ENCODE measurements at regions not wholly inside any gene's neighbourhood (a gene's known extent, or its start where the extent isn't known, plus 50 kb on each side); places are given as distances from the start of the nearest gene placed in this dataset.

DNA sequence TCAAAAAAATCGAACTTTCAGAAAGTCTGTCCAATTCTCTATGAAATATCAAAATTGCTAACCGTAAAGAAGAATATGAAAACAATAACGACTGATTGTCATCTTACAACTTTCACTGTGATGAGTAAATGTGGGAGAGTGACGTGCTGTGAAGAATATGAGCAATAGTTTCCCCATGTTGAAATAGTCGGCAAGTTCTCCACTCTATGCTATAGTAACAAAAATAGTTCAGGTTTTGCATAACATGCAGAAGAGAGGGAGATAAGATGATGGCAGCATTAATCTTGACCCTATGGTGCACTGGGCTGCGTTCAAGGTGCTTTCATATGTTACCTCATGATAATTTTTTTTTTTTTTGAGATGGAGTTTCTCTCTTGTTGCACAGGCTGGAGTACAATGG is 196.8 kb upstream of the CYRIA start:
- no peak for DNase-seq

DNA sequence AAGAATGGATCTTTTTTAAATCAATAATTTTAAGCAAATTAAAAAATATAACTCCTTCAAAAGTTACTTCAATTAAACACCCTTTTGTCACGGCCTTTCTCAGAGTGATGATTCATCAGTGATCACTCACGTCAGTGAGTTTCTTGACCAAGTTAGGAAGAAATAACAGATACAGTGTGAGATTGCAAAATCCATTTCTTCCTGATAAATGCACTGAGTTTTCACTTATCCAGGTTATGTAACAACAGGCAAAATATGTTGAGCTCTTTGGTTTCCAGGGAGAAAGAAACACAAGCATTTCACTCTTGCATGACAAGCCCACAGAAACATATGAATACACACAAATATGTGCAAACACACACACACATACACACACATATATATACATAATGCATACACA is 195.9 kb upstream of the CYRIA start:
- peak; percentile 1 for DNase-seq

GRCh38 chr2:16861111-16861510 is 195.5 kb upstream of the CYRIA start:
- no peak for DNase-seq

GRCh38 chr2:16860627-16861026 is 195.0 kb upstream of the CYRIA start:
- DNase-seq = no peak

DNA sequence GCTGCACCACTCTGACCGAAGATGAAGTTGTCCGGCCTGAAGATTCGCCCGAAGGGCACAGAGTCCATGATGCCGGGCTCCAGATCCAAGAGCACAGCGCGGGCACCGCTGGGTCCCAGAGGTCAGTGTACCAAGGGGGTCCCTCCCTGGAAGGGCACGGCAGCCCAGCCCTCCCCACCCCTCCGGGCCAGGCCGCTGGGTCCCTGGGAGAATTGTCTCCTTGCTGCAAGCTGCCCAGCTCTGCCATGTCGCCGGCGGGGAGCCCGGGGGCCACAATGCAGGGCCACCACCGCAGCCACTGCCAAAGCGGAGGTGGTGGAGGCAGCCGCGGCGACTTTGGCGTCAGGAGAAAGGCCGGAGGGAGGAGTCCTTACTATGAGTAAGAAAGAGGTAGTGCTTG is 189.5 kb upstream of the CYRIA start:
- no peak for DNase-seq

- DNase-seq = no peak
Observed at GRCh38 chr2:16853088-16853487, 187.5 kb upstream of the CYRIA start.

- no peak for DNase-seq
Observed at GRCh38 chr2:16852651-16853050, 187.0 kb upstream of the CYRIA start.

- DNase-seq = no peak
Observed at GRCh38 chr2:16851126-16851525, 185.5 kb upstream of the CYRIA start.

- DNase-seq = no peak
Observed at GRCh38 chr2:16840496-16841172, 175.0 kb upstream of the CYRIA start.

DNA sequence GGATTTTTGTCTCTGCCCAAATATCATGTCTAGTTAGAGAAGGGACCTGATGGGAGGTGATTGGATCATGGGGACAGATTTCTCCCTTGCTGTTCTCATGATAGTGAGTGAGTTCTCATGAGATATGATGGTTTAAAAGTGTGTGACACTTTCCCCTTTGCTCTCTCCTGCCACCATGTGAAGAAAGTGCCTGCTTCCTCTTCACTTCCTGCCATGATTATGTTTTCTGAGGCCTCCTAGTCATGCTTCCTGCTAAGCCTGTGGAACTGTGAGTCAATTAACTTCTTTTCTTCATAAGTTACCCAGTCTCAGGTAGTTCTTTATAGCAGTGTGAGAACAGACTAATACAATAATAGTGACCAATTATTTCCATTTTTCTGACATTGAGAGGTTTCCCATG is 167.3 kb upstream of the CYRIA start:
- DNase-seq = no peak

DNA sequence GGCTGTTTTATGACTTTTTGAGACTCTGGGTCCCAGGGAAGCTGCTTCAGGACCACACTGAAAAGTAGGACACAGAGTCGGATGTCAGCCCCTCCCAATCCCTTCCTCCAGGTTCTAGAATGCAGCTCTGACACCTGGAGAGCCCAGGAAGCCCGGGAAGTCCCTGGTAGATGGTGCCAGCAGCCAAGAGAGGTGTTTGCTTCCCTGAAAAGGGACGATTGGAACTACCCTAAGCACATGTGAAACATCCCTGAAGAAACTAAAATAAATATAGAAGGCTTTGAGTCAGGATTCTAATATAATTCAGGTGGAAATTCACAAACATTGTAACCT is 163.2 kb upstream of the CYRIA start:
- no peak for DNase-seq

GRCh38 chr2:16828044-16828827 is 162.6 kb upstream of the CYRIA start:
- no peak for DNase-seq

DNA sequence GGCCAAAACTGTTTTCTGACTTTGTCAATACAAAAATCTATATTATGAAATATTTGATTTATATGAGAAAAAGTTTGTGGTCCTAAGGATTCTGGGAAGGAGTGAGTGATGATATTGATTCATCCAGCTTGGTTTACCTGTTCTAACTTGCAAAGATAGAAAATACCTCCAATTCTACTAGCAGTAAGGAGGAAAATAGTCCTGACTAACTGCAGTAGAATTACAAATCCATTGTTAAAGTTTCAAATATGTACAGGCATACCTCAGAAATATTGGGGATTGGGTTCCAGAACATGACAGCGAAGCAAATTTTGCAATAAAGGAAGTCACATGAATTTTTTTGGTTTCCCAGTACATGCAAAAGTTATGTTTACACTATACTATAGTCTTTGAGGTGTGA is 158.8 kb upstream of the CYRIA start:
- no peak for DNase-seq

- DNase-seq = no peak
Observed at GRCh38 chr2:16821692-16822091, 156.1 kb upstream of the CYRIA start.

DNA sequence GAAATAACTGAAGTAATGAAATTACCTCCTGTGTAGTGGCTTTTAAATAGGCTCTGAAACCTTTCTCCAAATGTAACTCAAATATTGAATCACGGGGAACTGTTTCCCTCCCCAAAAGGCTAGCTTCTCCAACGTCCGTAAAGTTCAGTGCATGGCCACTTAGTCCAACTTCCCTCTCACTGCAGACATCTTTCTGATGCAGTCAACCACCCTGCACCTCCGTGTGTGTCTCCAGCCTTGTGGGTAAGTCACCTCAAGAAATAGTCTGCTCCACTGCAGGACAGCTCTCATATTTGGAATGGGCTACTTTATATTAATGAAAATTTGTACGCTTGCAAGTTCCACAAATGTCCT is 152.5 kb upstream of the CYRIA start:
- DNase-seq = no peak

DNA sequence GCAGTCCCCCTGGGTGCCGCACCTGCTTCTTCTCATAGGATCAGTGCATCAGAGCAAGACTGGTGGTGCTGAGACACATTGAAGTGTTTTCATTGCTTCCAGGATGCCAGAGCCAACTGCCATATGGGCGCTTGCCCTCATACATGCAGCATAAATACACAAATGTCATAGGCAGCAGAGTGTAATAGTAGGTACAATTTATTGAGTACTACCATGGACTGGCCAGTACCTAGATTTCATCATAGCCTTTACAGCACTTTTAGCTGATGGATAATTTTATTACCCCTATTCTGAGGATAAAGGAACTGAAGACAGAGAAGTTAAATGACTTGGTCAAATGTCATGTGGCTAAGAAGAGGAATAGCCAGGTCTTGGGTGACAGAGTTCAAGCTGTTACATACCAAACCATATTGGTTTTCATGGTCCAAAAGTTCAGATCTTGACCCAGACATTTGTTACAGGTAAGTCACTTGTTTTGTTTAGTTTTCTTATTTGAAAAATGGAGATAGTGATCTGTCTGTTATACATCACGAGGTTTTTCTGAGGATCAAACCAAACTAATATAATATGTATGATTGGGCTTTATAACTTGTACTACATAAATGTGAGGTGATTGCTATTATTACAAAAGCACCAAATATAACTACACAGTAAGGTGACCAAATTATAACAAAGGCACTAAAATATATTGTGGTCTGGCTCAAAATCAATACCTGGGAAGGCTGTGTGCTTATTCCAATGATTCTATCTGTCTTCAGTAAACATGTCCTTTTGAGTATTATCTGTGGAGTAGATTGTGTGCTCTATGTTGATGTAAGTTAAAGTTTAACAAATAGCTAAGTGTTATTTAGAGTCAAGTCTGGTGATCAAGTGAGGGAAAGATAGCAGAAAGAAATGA is 151.9 kb upstream of the CYRIA start:
- DNase-seq = no peak

- DNase-seq = no peak
Observed at GRCh38 chr2:16816522-16816921, 150.9 kb upstream of the CYRIA start.

DNA sequence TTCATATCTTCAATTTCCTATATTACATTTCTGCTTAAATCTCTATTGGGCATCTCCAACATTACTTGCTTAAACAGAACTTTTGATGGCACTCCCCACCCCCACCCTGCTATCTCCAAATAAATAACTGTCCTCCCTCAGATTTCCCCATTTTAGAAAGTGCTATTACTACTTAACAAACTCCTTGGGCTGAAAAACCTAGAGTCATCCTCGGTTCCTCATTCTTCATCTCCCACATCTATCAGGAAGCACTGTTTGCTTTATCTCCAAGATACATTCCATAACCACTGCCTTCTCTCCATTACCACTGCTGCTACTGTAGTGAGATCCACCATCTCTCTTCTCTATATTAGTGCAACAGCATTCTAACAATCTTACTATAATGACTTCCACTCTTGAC is 150.4 kb upstream of the CYRIA start:
- no peak for DNase-seq

GRCh38 chr2:16813593-16813992 is 148.0 kb upstream of the CYRIA start:
- DNase-seq = no peak

DNA sequence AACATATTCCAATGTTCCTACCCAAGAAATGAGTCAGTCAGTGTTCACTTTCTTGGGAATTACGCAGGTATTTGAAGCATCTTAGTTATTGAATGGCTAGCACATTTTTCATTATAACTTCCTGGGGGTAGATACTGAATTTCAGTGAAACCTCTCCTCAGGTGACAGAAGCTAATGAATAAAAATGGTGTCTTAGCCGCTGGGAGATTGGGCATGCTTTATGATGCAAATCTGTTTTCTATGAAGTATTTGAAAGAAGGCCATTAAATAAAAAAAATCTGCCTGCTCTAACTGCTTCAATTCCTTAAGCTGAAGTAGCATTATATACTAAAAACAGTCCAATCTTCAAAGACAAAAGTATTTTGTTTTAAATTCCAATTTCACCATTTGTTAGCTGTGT is 132.8 kb upstream of the CYRIA start:
- DNase-seq = no peak

DNA sequence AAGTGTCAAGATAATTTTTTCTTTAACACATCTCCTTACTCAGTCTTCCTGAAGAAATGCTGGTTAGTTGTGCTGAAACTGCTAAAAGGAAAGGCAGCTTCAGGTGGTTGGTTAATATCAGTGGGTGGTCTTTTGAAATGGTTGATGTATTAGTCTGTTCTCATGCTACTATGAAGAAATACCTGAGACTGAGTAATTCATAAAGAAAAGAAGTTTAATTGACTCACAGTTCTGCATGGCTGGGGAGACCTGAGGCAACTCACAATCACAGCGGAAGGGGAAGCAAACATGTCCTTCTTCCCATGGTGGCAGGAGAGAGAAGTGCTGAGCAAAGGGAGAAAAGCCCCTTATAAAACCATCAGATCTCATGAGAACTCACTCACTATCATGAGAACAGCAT is 125.9 kb upstream of the CYRIA start:
- no peak for DNase-seq

- DNase-seq = no peak
Observed at GRCh38 chr2:16785149-16785548, 119.5 kb upstream of the CYRIA start.

DNA sequence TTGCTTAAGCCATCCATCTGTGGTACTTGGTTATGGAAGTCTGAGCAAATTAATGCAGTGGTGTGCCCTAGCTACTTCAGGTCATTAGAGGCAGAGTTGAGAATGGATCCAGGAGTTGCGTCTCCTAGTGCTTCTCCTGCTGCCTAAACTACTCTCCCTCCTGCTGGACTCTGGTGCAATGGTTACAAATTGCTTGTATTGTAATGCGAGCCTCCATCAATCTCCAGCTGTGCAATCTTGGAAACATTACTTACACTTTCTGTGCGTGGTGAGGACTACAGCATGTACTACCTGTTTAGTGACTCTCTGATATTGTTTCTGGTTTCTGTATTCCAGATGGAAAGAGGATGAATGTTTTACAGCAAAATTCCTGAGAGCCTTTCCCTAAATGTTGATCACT is 119.0 kb upstream of the CYRIA start:
- no peak for DNase-seq

Measured in CD4-positive, alpha-beta T cell treated with Interleukin-17A for 1 hour (primary cell).